ENCODE measurements at regions not wholly inside any gene's neighbourhood (a gene's known extent, or its start where the extent isn't known, plus 50 kb on each side); places are given as distances from the start of the nearest gene placed in this dataset.
"Not testable (repeated sequence)": the region's sequence is repeated elsewhere in the genome, so short reads cannot be mapped to it uniquely, and the experiment has no call there.

GRCh38 chr14:43793579-43793978 is 713.5 kb downstream of the FSCB start:
- DNase-seq, result no peak

GRCh38 chr14:43792980-43793379 is 714.1 kb downstream of the FSCB start:
- DNase-seq, result no peak

- DNase-seq, result no peak
Observed at GRCh38 chr14:43790681-43791080, 716.4 kb downstream of the FSCB start.

- no peak for DNase-seq
Observed at GRCh38 chr14:43789458-43789857, 717.6 kb downstream of the FSCB start.

- DNase-seq, result no peak
Observed at GRCh38 chr14:43786066-43786762, 720.9 kb downstream of the FSCB start.

- not testable (repeated sequence) for DNase-seq
Observed at GRCh38 chr14:43784432-43784831, 722.7 kb downstream of the FSCB start.

GRCh38 chr14:43778937-43779639 is 728.0 kb downstream of the FSCB start:
- no peak for DNase-seq

GRCh38 chr14:43778570-43778936 is 728.5 kb downstream of the FSCB start:
- no peak for DNase-seq

- DNase-seq, result no peak
Observed at GRCh38 chr14:43765474-43765873, 741.6 kb downstream of the FSCB start.

- DNase-seq, result no peak
Observed at GRCh38 chr14:43764433-43764832, 742.6 kb downstream of the FSCB start.

- no peak for DNase-seq
Observed at GRCh38 chr14:43755707-43756106, 751.4 kb downstream of the FSCB start.

GRCh38 chr14:43754838-43755237 is 752.2 kb downstream of the FSCB start:
- DNase-seq, result no peak

- DNase-seq, result no peak
Observed at GRCh38 chr14:43745746-43746145, 761.3 kb downstream of the FSCB start.

GRCh38 chr14:43735932-43736331 is 771.2 kb downstream of the FSCB start:
- DNase-seq, result no peak

GRCh38 chr14:43729143-43729542 is 777.9 kb downstream of the FSCB start:
- DNase-seq, result no peak

GRCh38 chr14:43706900-43707299 is 800.2 kb downstream of the FSCB start:
- DNase-seq, result no peak

GRCh38 chr14:43698561-43699284 is 808.4 kb downstream of the FSCB start:
- not testable (repeated sequence) for DNase-seq

GRCh38 chr14:43697003-43697402 is 810.1 kb downstream of the FSCB start:
- DNase-seq, result no peak

- DNase-seq, result no peak
Observed at GRCh38 chr14:43692706-43693105, 814.4 kb downstream of the FSCB start.

GRCh38 chr14:43687921-43688320 is 819.2 kb downstream of the FSCB start:
- DNase-seq, result no peak

- no peak for DNase-seq
Observed at GRCh38 chr14:43677581-43677980, 829.5 kb downstream of the FSCB start.

- DNase-seq, result no peak
Observed at GRCh38 chr14:43674273-43674672, 832.8 kb downstream of the FSCB start.

GRCh38 chr14:43671716-43672485 is 835.2 kb downstream of the FSCB start:
- no peak for DNase-seq

Data from stimulated activated CD4-positive, alpha-beta T cell treated with anti-CD3 and anti-CD28 coated beads, Interleukin-4, amount 100 ng/mL, for 1 hour (primary cell).